Hematopoietic multipotent progenitor cell treated with erythropoietin and hydrocortisone succinate and interleukin-3 and kit ligand, for 17 days (in vitro differentiated cells): ENCODE measurements at regions not wholly inside any gene's neighbourhood (a gene's known extent, or its start where the extent isn't known, plus 50 kb on each side); places are given as distances from the start of the nearest gene placed in this dataset.
"Not testable (repeated sequence)": the region's sequence is repeated elsewhere in the genome, so short reads cannot be mapped to it uniquely, and the experiment has no call there.

Source experiments
- DNase-seq: peaks from one replicate; pipeline ENCODE4 v3.0.0-alpha.2; 2015; ENCODE audit warnings: low spot score

DNA sequence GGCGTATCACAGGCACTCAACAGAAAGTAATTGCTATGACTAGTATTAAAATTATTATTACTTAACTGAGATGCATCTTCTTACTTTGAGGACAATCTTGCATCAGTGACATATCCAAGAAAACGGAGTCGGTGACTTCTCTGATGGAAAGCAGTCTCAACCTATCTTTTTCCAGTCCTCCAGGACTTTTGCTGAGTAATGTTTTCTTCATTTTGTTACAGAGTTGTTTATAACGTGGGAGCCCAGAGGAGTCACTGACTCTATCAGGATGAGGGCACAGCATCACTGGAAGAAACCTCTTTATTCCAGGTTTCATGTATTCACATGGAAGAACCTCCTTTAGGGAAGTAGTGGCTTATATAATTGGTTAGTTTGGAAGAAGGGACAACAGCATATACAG is 51.5 kb upstream of the MELK start:
- no peak for DNase-seq

- DNase-seq, result no peak
Observed at GRCh38 chr9:36517131-36517530, 55.6 kb upstream of the MELK start.

DNA sequence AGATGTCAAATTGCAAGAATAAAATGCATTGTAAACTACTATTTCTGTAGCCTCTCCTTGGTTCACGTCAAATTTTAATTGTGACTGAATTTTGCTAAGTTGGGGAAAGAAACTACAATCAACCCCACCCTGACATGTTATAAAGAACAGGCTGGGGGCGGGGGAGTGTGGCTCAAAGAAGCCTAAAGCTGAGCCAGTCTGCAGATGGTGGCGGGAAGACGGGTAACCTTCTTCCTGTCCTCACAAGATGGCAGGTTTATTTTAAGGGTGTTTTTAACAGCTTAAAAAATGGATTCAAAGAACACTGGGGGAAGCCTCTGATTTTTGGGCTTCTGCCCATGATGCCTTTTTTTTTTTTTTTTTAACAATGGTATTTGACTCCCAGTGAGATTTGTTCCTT is 68.5 kb upstream of the MELK start:
- peak; percentile 2 for DNase-seq

GRCh38 chr9:36503172-36504088 is 69.3 kb upstream of the MELK start:
- DNase-seq, result peak; percentile 17

- DNase-seq, result no peak
Observed at GRCh38 chr9:36501727-36502126, 71.0 kb upstream of the MELK start.

DNA sequence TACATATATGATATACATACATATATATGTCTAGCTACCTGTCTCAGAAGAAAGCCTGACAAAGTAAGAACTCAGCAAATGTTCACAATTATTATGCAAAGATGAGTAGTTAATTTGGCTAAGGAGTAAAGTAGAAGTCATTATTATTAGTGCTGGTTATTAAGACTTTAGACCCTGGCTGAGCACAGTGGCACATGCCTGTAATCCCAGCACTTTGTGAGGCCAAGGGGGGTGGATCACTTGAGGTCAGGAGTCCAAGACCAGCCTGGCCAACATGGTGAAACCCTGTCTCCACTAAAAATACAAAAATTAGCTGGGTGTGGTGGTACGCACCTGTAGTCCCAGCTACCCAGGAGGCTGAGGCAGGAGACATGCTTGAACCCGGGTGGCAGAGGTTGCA is 71.8 kb upstream of the MELK start:
- not testable (repeated sequence) for DNase-seq

- no peak for DNase-seq
Observed at GRCh38 chr9:36499174-36499890, 73.4 kb upstream of the MELK start.

- not testable (repeated sequence) for DNase-seq
Observed at GRCh38 chr9:36493564-36493963, 79.1 kb upstream of the MELK start.

GRCh38 chr9:36492865-36493264 is 79.8 kb upstream of the MELK start:
- no peak for DNase-seq

DNA sequence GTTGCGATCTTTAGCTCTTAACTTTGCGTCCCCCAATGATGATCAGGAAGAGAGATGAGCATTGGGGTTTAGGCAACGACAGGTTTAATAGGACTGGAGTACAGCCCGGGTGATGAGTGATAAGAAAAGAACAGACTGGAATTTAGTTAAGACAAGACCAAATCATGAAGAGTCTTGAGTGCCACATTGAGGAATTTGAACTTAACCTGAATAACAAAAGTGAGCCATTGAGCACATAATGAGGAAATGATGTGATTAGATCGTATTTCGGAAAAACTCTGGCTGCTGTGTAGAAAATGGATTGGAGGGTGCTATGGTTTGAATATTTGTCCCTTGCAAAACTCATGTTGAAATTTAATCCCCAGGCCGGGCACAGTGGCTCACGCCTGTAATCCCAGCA is 83.2 kb upstream of the MELK start:
- DNase-seq, result no peak

DNA sequence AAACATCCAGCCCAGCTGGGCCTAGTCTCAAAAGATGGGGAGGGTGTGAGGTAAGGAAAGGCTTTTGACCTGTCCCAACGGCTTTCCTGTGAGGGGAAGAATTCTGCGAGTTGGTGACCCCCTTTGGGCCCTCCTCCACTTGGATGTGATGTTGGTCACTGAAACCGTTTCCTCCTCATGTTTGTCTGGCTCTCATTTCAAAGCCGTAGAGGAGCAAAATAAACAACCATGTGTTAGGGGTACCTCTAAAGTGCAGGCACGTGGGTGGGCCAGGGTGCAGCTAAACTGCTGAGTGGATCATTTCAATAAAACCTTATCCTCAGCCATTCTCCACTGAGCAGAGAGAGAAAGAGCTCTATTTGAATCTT is 84.3 kb upstream of the MELK start:
- no peak for DNase-seq

DNA sequence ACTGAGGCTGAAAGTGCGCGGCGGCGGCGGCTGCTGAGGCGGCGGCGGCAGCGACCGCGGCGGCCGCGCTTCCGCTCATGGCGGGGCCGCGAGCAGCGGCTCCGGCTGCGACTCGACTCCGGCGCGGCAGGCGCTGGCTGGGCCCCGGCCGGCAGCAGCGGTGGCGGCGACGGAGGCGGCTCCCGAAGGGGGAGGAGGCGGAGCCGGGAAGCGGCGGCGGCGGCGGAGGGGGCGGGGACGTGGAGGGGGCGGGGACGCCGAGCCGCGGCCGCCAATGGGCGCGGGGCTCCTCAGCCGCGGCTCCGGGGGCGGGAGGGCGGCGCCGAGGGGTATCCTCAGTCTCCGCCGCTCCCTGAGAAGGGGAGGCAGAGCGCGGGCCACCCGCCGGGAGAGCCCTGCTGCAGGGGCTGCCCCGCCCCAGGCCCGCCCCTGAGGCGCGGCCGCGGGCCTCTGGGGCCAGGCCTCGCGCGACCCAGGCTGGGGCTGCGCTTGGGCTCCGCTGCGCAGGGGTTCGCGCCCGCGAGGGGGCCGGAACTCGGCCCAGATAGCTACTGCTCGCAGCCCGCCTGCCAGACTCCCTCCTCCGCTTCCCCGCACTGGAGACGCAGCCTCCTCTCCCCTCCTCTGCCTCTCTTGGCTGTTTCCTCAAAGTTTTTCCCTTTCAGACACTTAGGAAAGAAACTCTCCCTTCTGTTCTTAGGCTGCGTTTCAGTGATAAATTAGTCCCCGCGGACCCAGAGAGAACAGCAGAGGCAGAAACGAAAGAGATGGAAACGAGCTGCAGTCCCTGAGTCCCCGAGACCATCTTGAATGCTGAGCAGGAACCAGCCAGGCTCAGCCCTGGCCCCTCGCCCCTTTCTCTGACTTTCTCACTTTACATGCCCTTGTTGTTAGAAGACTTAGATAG is 85.0 kb upstream of the MELK start:
- peak; percentile 79 for DNase-seq

DNA sequence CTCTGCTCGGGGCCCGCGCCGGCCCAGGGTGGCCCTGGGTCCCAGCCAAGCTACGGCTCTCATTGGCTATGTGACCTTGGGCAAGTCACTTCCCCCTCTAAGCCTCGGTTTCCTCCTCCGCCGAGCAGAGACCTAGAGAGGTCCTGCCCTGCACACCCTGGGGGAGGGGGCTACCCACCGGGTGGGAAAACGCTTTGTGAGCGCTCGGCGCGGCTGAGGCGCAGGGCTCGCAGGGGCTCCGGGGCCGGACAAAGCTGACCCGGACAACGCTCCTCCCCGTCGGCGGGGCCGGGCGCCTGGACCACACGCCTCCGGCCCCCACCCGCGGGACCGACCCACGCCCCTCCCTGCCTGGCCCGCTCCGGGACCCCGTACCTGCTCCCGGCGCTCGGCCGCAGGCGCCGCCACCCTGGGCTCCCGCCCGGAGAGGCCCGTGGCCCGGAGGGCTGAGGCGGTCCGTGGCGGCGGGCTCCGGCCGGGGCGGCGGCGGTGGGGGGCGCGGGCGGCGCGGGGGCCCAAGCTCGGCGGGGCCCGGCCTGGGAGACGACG is 85.7 kb upstream of the MELK start:
- DNase-seq, result peak; percentile 25

DNA sequence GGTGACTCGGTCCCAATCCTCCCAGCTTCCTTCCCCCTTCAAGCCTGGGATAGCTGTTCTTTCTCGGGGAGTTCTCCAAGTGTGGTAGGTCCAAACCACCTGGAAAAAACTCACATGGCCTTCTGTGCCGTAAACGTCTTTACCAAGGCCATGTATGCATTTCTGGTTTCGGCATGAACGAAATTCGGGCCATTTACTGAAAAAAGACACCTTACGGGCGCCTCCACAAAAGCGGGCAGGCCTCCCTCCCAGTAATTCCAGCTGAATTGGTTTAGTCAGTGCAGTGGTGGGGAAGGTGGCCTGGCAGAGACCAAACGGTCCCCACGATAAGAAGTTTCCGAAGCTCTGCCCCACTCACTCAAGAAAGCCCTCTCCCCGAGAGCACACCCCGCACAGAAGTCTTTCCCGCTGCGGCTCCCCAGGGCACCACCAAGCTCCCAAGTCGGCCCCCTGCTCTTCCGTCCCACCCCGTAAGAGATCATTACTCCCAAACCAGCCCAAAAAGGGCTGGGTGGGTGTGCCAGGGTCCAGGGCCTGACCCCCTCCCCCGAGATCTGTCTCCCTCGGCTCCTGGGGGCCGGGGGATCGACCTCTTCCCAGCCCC is 86.3 kb upstream of the MELK start:
- no peak for DNase-seq

- DNase-seq, result no peak
Observed at GRCh38 chr9:36485647-36486328, 85.7 kb upstream of the RNF38 start.

DNA sequence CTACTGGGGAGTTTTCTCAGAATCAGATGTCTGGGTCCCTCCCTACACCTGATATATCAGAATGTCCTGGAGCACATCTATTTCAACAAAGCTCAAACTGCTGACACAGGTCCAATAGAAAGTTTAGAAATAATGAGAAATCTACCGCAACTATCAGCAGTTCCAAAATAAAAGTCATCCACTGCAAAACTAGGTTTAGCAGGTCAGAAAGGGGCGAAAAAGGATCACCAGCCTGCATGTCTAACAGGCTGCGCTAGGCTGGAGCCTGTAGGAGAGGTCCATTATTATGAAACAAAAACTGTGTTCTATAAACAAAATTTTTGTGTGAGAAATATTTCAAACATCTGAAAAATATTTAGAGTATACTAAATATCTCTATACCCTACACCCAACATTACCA is 84.1 kb upstream of the RNF38 start:
- DNase-seq, result no peak

DNA sequence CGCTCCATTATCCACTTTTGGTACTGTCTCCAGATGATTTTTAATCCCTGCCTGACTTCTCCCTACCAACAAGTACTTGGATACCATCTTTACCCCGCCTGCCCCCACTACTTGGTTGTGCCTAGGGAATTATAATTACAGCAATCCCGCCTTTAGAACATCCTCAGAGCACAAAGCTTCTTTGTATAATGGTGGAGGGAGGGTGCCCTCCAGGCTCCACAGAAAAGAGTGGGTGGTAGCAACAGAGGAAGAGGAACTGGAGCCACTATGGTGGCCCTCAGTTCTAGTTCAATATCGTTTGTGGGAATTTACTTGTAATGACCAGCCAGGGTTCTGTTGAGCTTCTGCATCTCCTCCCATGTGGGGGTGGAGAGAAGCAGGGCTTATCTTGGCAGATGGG is 79.0 kb upstream of the RNF38 start:
- DNase-seq, result peak; percentile 3

- DNase-seq, result no peak
Observed at GRCh38 chr9:36471359-36471758, 71.3 kb upstream of the RNF38 start.

- peak; percentile 18 for DNase-seq
Observed at GRCh38 chr9:36470643-36471290, 70.7 kb upstream of the RNF38 start.

DNA sequence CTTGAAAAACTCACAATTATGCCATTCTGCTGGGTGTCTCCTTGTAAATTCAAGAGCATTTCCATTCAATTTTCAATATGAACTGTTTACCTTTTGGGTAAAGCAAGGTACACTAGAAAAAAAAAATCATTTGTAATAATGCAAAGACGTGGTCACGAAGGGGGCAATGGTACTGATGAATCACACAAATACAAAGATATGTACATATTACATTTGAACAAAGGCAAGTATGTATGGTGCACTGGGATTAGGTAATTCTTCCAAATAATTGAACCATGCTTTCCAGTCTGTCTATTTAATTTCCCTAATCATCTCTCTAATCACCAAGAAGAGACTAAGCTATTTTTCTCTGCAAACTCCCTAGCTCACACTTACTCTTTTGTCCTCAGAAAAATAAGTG is 63.4 kb upstream of the RNF38 start:
- no peak for DNase-seq

DNA sequence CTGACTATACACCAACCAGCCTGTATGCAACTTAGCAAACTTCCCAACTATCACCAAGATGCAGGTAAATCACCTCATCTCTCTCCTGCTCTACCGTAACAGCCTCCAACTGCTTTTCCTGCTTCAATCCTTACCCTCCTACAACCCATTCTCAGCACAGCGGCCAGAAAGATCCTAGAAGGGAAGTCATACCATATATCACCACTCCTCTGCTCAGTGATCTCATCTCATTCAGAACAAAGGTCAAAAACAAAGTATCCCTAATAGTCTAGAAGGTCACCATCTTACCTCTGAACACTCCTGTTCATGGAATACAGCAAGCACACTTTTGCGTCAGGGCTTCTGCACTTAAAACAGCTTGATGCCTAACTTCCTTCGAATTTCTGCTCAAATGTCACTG is 62.2 kb upstream of the RNF38 start:
- no peak for DNase-seq
